ENCODE measurements at regions not wholly inside any gene's neighbourhood (a gene's known extent, or its start where the extent isn't known, plus 50 kb on each side); places are given as distances from the start of the nearest gene placed in this dataset.

GRCh38 chr7:155899596-155899995, 87.3 kb upstream of the SHH start:
- Mint-ChIP-seq H3K27me3 (peaks cover 0 to 3% of the 10 kb centered on the region in 2 donors), H3K27ac (no peak overlapping the region), H3K4me1 (no peaks in the 10 kb centered on the region), H3K9me3 (peaks cover 0 to 11% (median 0%) of the 10 kb centered on the region in 8 donors), H3K4me3 (no peak overlapping the region), H3K36me3 (no peaks in the 10 kb centered on the region)
- ChIA-PET POLR2A (ENCODE audit: partially characterized antibody) (no interaction called here), CTCF (ENCODE audit: partially characterized antibody) (no interaction called here)
- H3K9me3 ChIP-seq (ENCODE audit: control insufficient read depth in 1 of 2, low read length in 2 of 2): no peaks in the 10 kb centered on the region
- H3K4me1 ChIP-seq (ENCODE audit: insufficient read depth, low read length): no peaks in the 10 kb centered on the region
- H3K27me3 ChIP-seq (ENCODE audit: insufficient read depth, low read length): no peaks in the 10 kb centered on the region
- no peak for DNase-seq
- no peak overlapping the region for H3K27ac ChIP-seq (ENCODE audit: low read depth, low read length)
- H3K36me3 ChIP-seq (ENCODE audit: insufficient read depth, low read length): no peaks in the 10 kb centered on the region
- intact Hi-C loops (cut with micrococcal nuclease): no loop called here
- no peak overlapping the region for H3K4me3 ChIP-seq (ENCODE audit: low read length in 2 of 2)

GRCh38 chr7:155897758-155898386, 85.6 kb upstream of the SHH start:
- Histone ChIP-seq H3K4me3 (ENCODE audit: low read length in 2 of 2) (no peak overlapping the region), H3K9me3 (ENCODE audit: control insufficient read depth in 1 of 2, low read length in 2 of 2) (no peaks in the 10 kb centered on the region), H3K36me3 (ENCODE audit: insufficient read depth, low read length) (no peaks in the 10 kb centered on the region), H3K27me3 (ENCODE audit: insufficient read depth, low read length) (no peaks in the 10 kb centered on the region), H3K27ac (ENCODE audit: low read depth, low read length) (no peak overlapping the region), H3K4me1 (ENCODE audit: insufficient read depth, low read length) (no peaks in the 10 kb centered on the region)
- no peaks in the 10 kb centered on the region for H3K36me3 Mint-ChIP-seq
- peaks cover 0 to 3% of the 10 kb centered on the region in 2 donors for H3K27me3 Mint-ChIP-seq
- ChIA-PET POLR2A (ENCODE audit: partially characterized antibody) (no interaction called here), CTCF (ENCODE audit: partially characterized antibody) (no interaction called here)
- DNase-seq: no peak
- intact Hi-C loops (cut with micrococcal nuclease): no loop called here
- no peak overlapping the region for H3K4me3 Mint-ChIP-seq
- H3K27ac Mint-ChIP-seq: no peak overlapping the region
- no peaks in the 10 kb centered on the region for H3K4me1 Mint-ChIP-seq
- H3K9me3 Mint-ChIP-seq: peaks cover 0 to 9% (median under 1%) of the 10 kb centered on the region in 8 donors

- intact Hi-C loops (cut with micrococcal nuclease): no loop called here
- H3K27me3 ChIP-seq (ENCODE audit: insufficient read depth, low read length): no peaks in the 10 kb centered on the region
- DNase-seq: no peak
- Mint-ChIP-seq H3K27me3 (peaks cover 0 to 3% of the 10 kb centered on the region in 2 donors), H3K4me3 (no peak overlapping the region), H3K4me1 (no peaks in the 10 kb centered on the region), H3K27ac (no peak overlapping the region), H3K9me3 (peaks cover 0 to 9% (median under 1%) of the 10 kb centered on the region in 8 donors), H3K36me3 (no peaks in the 10 kb centered on the region)
- no peak overlapping the region for H3K27ac ChIP-seq (ENCODE audit: low read depth, low read length)
- no peaks in the 10 kb centered on the region for H3K36me3 ChIP-seq (ENCODE audit: insufficient read depth, low read length)
- H3K4me1 ChIP-seq (ENCODE audit: insufficient read depth, low read length): no peaks in the 10 kb centered on the region
- H3K4me3 ChIP-seq (ENCODE audit: low read length in 2 of 2): no peak overlapping the region
- CTCF ChIA-PET (ENCODE audit: partially characterized antibody): no interaction called here
- POLR2A ChIA-PET (ENCODE audit: partially characterized antibody): no interaction called here
- no peaks in the 10 kb centered on the region for H3K9me3 ChIP-seq (ENCODE audit: control insufficient read depth in 1 of 2, low read length in 2 of 2)
Measured at GRCh38 chr7:155896531-155897263, 84.4 kb upstream of the SHH start.

GRCh38 chr7:155893664-155894063, 81.4 kb upstream of the SHH start:
- no peaks in the 10 kb centered on the region for H3K36me3 Mint-ChIP-seq
- no peaks in the 10 kb centered on the region for H3K9me3 ChIP-seq (ENCODE audit: control insufficient read depth in 1 of 2, low read length in 2 of 2)
- no peak overlapping the region for H3K4me3 Mint-ChIP-seq
- H3K4me3 ChIP-seq (ENCODE audit: low read length in 2 of 2): no peak overlapping the region
- no peaks in the 10 kb centered on the region for H3K4me1 Mint-ChIP-seq
- H3K27me3 ChIP-seq (ENCODE audit: insufficient read depth, low read length): no peaks in the 10 kb centered on the region
- intact Hi-C loops (cut with micrococcal nuclease): no loop called here
- peaks cover 0 to 3% (median 0%) of the 10 kb centered on the region in 8 donors for H3K9me3 Mint-ChIP-seq
- peaks cover 0 to 4% of the 10 kb centered on the region in 2 donors for H3K27me3 Mint-ChIP-seq
- POLR2A ChIA-PET (ENCODE audit: partially characterized antibody): no interaction called here
- H3K27ac Mint-ChIP-seq: no peak overlapping the region
- DNase-seq: no peak
- CTCF ChIA-PET (ENCODE audit: partially characterized antibody): no interaction called here
- no peaks in the 10 kb centered on the region for H3K4me1 ChIP-seq (ENCODE audit: insufficient read depth, low read length)
- no peak overlapping the region for H3K27ac ChIP-seq (ENCODE audit: low read depth, low read length)
- H3K36me3 ChIP-seq (ENCODE audit: insufficient read depth, low read length): no peaks in the 10 kb centered on the region

- Histone ChIP-seq H3K4me1 (ENCODE audit: insufficient read depth, low read length) (no peaks in the 10 kb centered on the region), H3K9me3 (ENCODE audit: control insufficient read depth in 1 of 2, low read length in 2 of 2) (no peaks in the 10 kb centered on the region), H3K4me3 (ENCODE audit: low read length in 2 of 2) (no peak overlapping the region), H3K27ac (ENCODE audit: low read depth, low read length) (no peak overlapping the region), H3K27me3 (ENCODE audit: insufficient read depth, low read length) (no peaks in the 10 kb centered on the region), H3K36me3 (ENCODE audit: insufficient read depth, low read length) (no peaks in the 10 kb centered on the region)
- Mint-ChIP-seq H3K27ac (no peak overlapping the region), H3K36me3 (no peaks in the 10 kb centered on the region), H3K9me3 (peaks cover 0 to 3% (median 0%) of the 10 kb centered on the region in 8 donors), H3K27me3 (peaks cover 2 to 5% of the 10 kb centered on the region in 2 donors), H3K4me1 (no peaks in the 10 kb centered on the region), H3K4me3 (no peak overlapping the region)
- intact Hi-C loops (cut with micrococcal nuclease): no loop called here
- POLR2A ChIA-PET (ENCODE audit: partially characterized antibody): no interaction called here
- no peak for DNase-seq
- CTCF ChIA-PET (ENCODE audit: partially characterized antibody): no interaction called here
Measured at GRCh38 chr7:155893176-155893575, 80.9 kb upstream of the SHH start.

GRCh38 chr7:155889636-155890511, 77.6 kb upstream of the SHH start:
- Histone ChIP-seq H3K9me3 (ENCODE audit: control insufficient read depth in 1 of 2, low read length in 2 of 2) (no peaks in the 10 kb centered on the region), H3K4me1 (ENCODE audit: insufficient read depth, low read length) (no peaks in the 10 kb centered on the region), H3K27ac (ENCODE audit: low read depth, low read length) (no peak overlapping the region), H3K36me3 (ENCODE audit: insufficient read depth, low read length) (no peaks in the 10 kb centered on the region), H3K4me3 (ENCODE audit: low read length in 2 of 2) (no peak overlapping the region), H3K27me3 (ENCODE audit: insufficient read depth, low read length) (no peaks in the 10 kb centered on the region)
- intact Hi-C loops (cut with micrococcal nuclease): no loop called here
- no peaks in the 10 kb centered on the region for H3K36me3 Mint-ChIP-seq
- no peak for DNase-seq
- POLR2A ChIA-PET (ENCODE audit: partially characterized antibody): no interaction called here
- peaks cover 0 to 3% (median 0%) of the 10 kb centered on the region in 8 donors for H3K9me3 Mint-ChIP-seq
- H3K27ac Mint-ChIP-seq: no peak overlapping the region
- CTCF ChIA-PET (ENCODE audit: partially characterized antibody): no interaction called here
- H3K4me3 Mint-ChIP-seq: no peak overlapping the region
- H3K27me3 Mint-ChIP-seq: peaks cover 6% of the 10 kb centered on the region in 2 donors
- H3K4me1 Mint-ChIP-seq: no peaks in the 10 kb centered on the region

- ChIA-PET POLR2A (ENCODE audit: partially characterized antibody) (no interaction called here), CTCF (ENCODE audit: partially characterized antibody) (no interaction called here)
- H3K27me3 Mint-ChIP-seq: peaks cover 6 to 11% of the 10 kb centered on the region in 2 donors
- Histone ChIP-seq H3K36me3 (ENCODE audit: insufficient read depth, low read length) (no peaks in the 10 kb centered on the region), H3K9me3 (ENCODE audit: control insufficient read depth in 1 of 2, low read length in 2 of 2) (no peaks in the 10 kb centered on the region), H3K4me1 (ENCODE audit: insufficient read depth, low read length) (no peaks in the 10 kb centered on the region), H3K4me3 (ENCODE audit: low read length in 2 of 2) (no peak overlapping the region), H3K27ac (ENCODE audit: low read depth, low read length) (no peak overlapping the region), H3K27me3 (ENCODE audit: insufficient read depth, low read length) (no peaks in the 10 kb centered on the region)
- no peak overlapping the region for H3K27ac Mint-ChIP-seq
- intact Hi-C loops (cut with micrococcal nuclease): no loop called here
- no peak overlapping the region for H3K4me3 Mint-ChIP-seq
- H3K9me3 Mint-ChIP-seq: peaks cover 0 to 2% (median 0%) of the 10 kb centered on the region in 8 donors
- DNase-seq: no peak
- H3K36me3 Mint-ChIP-seq: no peaks in the 10 kb centered on the region
- no peaks in the 10 kb centered on the region for H3K4me1 Mint-ChIP-seq
Measured at GRCh38 chr7:155887174-155887525, 74.9 kb upstream of the SHH start.

Measured in CD4-positive, alpha-beta memory T cell (primary cell).